OCI-LY1 (cell line): ENCODE measurements at regions not wholly inside any gene's neighbourhood (a gene's known extent, or its start where the extent isn't known, plus 50 kb on each side); places are given as distances from the start of the nearest gene placed in this dataset.

Experiments used
- H2AFZ ChIP-seq: fragments of 200-600 bp; sonication (generic), shearing (Covaris generic); 2 replicates; pipeline ENCODE4 v1.6.0; 2014; ENCODE audit warnings: antibody characterized with exemption, mild to moderate bottlenecking, low read length
- H3F3A ChIP-seq: fragments of 200-600 bp; sonication (generic), shearing (Covaris generic); 2 replicates; pipeline ENCODE4 v1.6.0; 2014; ENCODE audit warnings: mild to moderate bottlenecking, antibody characterized with exemption, low read length, moderate library complexity; ENCODE audit not compliant: insufficient read depth
- H3K27ac ChIP-seq: fragments of 200-600 bp; sonication (generic); 2 replicates; pipeline ENCODE4 v1.5.1; 2014; ENCODE audit warnings: low read length, mixed run types, mild to moderate bottlenecking, low read depth; ENCODE audit not compliant: poor library complexity, severe bottlenecking
- H3K27me3 ChIP-seq: fragments of 200-600 bp; sonication (generic); 2 replicates; pipeline ENCODE4 v1.6.0; 2014; ENCODE audit warnings: antibody characterized with exemption, mild to moderate bottlenecking, low read length, moderate library complexity; ENCODE audit not compliant: insufficient read depth
- H3K36me3 ChIP-seq: fragments of 200-600 bp; sonication (generic); 2 replicates; pipeline ENCODE4 v1.6.1; 2014; ENCODE audit warnings: mild to moderate bottlenecking, antibody characterized with exemption, low read length, moderate library complexity, mixed read lengths; ENCODE audit not compliant: insufficient read depth
- H3K4me1 ChIP-seq: fragments of 200-600 bp; sonication (generic); 2 replicates; pipeline ENCODE4 v1.5.1; 2014; ENCODE audit warnings: mild to moderate bottlenecking, low read length, moderate library complexity; ENCODE audit not compliant: insufficient read depth, severe bottlenecking
- H3K4me2 ChIP-seq: fragments of 200-600 bp; sonication (generic), shearing (Covaris generic); 2 replicates; pipeline ENCODE4 v1.6.1; 2014; ENCODE audit warnings: low read length
- H3K4me3 ChIP-seq: fragments of 200-600 bp; sonication (generic); 2 replicates; pipeline ENCODE4 v1.5.1; 2014; ENCODE audit warnings: low read length, low read depth, mild to moderate bottlenecking, mixed read lengths; ENCODE audit not compliant: poor library complexity, severe bottlenecking
- H3K79me2 ChIP-seq: fragments of 200-600 bp; shearing (Covaris generic); 2 replicates; pipeline ENCODE4 v1.6.1; 2016; ENCODE audit warnings: mixed run types, low read length, mixed read lengths; ENCODE audit not compliant: insufficient read depth
- H3K9ac ChIP-seq: fragments of 200-600 bp; sonication (generic), shearing (Covaris generic); 2 replicates; pipeline ENCODE4 v1.6.1; 2014; ENCODE audit warnings: mild to moderate bottlenecking, low read length, mixed read lengths
- H3K9me2 ChIP-seq: fragments of 200-600 bp; sonication (generic), shearing (Covaris generic); 2 replicates; pipeline ENCODE4 v1.6.1; 2014; ENCODE audit warnings: low read depth, mild to moderate bottlenecking, low read length, mixed read lengths
- H3K9me3 ChIP-seq: fragments of 200-600 bp; shearing (Covaris generic); 2 replicates; pipeline ENCODE4 v1.6.1; 2014; ENCODE audit warnings: low read length, mixed read lengths
- H4K20me1 ChIP-seq: fragments of 200-600 bp; sonication (generic), shearing (Covaris generic); 2 replicates; pipeline ENCODE4 v1.6.0; 2016; ENCODE audit warnings: mild to moderate bottlenecking, low read length; ENCODE audit not compliant: insufficient read depth
- EZH2 ChIP-seq: fragments of 200-600 bp; sonication (generic), shearing (Covaris generic); IDR thresholded peaks from 2 replicates; pipeline ENCODE4 v1.8.0; 2017; ENCODE audit warnings: borderline replicate concordance, mixed run types, mild to moderate bottlenecking, antibody characterized with exemption, low read length, moderate library complexity, mixed read lengths
- TF ChIP-seq, protein P1 (sequence below): fragments of 200-600 bp; sonication (generic), shearing (Covaris generic); IDR thresholded peaks from 2 replicates; pipeline ENCODE4 v1.5.1; 2017; ENCODE audit warnings: mild to moderate bottlenecking, antibody characterized with exemption, low read length, moderate library complexity, mixed read lengths

- no peak overlapping the region for H3K27ac ChIP-seq
- no peaks in the 10 kb centered on the region for H3K36me3 ChIP-seq
- H3K9ac ChIP-seq = no peak overlapping the region
- no peaks in the 10 kb centered on the region for H3K4me1 ChIP-seq
- no peak overlapping the region for H2AFZ ChIP-seq
- no peaks in the 10 kb centered on the region for H3K79me2 ChIP-seq
- H3K9me2 ChIP-seq = no peaks in the 10 kb centered on the region; the same call in 1 of the 2 replicates
- no peak for TF ChIP-seq EZH2
- TF ChIP-seq, protein P1, sequence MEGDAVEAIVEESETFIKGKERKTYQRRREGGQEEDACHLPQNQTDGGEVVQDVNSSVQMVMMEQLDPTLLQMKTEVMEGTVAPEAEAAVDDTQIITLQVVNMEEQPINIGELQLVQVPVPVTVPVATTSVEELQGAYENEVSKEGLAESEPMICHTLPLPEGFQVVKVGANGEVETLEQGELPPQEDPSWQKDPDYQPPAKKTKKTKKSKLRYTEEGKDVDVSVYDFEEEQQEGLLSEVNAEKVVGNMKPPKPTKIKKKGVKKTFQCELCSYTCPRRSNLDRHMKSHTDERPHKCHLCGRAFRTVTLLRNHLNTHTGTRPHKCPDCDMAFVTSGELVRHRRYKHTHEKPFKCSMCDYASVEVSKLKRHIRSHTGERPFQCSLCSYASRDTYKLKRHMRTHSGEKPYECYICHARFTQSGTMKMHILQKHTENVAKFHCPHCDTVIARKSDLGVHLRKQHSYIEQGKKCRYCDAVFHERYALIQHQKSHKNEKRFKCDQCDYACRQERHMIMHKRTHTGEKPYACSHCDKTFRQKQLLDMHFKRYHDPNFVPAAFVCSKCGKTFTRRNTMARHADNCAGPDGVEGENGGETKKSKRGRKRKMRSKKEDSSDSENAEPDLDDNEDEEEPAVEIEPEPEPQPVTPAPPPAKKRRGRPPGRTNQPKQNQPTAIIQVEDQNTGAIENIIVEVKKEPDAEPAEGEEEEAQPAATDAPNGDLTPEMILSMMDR = no peak
- no peaks in the 10 kb centered on the region for H3K9me3 ChIP-seq
- H3K4me2 ChIP-seq = no peak overlapping the region
- no peaks in the 10 kb centered on the region for H3K27me3 ChIP-seq
- H4K20me1 ChIP-seq = no peaks in the 10 kb centered on the region
- no peak overlapping the region for H3K4me3 ChIP-seq
- no peaks in the 10 kb centered on the region for H3F3A ChIP-seq
These were observed 1267.2 kb downstream of the RAPGEF2 start for GRCh38 chr4:160370046-160370445.

DNA sequence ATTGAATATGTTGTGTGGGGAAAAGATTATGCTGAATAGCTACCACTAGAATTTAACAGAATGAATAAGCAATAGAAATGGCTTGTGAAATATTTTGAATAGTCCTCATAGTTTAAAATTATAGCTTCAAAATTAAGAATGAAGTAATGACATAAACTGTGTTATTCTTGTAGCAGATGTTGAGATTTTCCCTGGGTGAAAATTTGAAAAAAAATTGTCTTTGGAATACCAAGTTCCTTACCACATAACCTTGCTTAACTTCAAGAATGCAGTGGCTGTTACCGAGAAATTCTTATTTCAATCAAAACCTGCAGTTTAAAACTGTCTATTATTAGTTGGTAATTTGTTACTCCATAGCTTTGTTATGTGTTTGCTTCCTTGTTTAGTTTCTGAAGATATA is 1268.6 kb downstream of the RAPGEF2 start:
- H3K9ac ChIP-seq = no peak overlapping the region
- no peaks in the 10 kb centered on the region for H3K4me1 ChIP-seq
- H3K27ac ChIP-seq = no peak overlapping the region
- H3K9me3 ChIP-seq = no peaks in the 10 kb centered on the region
- H3K79me2 ChIP-seq = no peaks in the 10 kb centered on the region
- H3K4me3 ChIP-seq = no peak overlapping the region
- no peak overlapping the region for H3K4me2 ChIP-seq
- no peaks in the 10 kb centered on the region; the same call in 1 of the 2 replicates for H3K9me2 ChIP-seq
- no peaks in the 10 kb centered on the region for H4K20me1 ChIP-seq
- H3K27me3 ChIP-seq = no peaks in the 10 kb centered on the region
- H3K36me3 ChIP-seq = no peaks in the 10 kb centered on the region
- TF ChIP-seq, protein P1 = no peak
- TF ChIP-seq EZH2 = no peak
- no peaks in the 10 kb centered on the region for H3F3A ChIP-seq
- no peak overlapping the region for H2AFZ ChIP-seq

DNA sequence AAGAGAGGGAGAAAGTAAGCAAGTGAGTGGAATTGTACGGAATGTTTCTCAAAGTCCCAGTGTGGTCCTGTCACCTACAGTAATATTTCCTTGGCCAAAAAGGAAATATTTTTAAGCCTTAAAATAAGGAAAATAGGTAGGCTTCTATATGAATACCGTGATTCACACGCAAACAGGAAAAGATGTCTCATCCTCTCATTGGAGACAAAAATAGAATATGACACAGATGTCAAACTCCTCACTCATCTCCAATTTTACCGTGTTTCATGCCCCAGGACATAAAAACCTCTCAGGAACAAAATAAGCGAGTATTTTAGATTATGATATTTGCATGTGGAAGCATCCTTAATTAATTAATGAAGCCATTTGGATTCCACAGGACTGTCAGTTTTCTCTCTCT is 1269.5 kb downstream of the RAPGEF2 start:
- Histone ChIP-seq H3K27ac (no peak overlapping the region), H3K4me1 (no peaks in the 10 kb centered on the region), H3K9me3 (no peaks in the 10 kb centered on the region), H3K9ac (no peak overlapping the region), H3K9me2 (no peaks in the 10 kb centered on the region; the same call in 1 of the 2 replicates), H3K27me3 (no peaks in the 10 kb centered on the region), H3K4me3 (no peak overlapping the region), H4K20me1 (no peaks in the 10 kb centered on the region), H3F3A (no peaks in the 10 kb centered on the region), H2AFZ (no peak overlapping the region), H3K4me2 (no peak overlapping the region), H3K79me2 (no peaks in the 10 kb centered on the region), H3K36me3 (no peaks in the 10 kb centered on the region)
- TF ChIP-seq, protein P1 = no peak
- no peak for TF ChIP-seq EZH2
